HG03066 (cell line): ENCODE measurements at regions not wholly inside any gene's neighbourhood (a gene's known extent, or its start where the extent isn't known, plus 50 kb on each side); places are given as distances from the start of the nearest gene placed in this dataset.

Source experiments
- ATAC-seq: cut with Tn5 transposase; IDR thresholded peaks from one replicate; pipeline ENCODE4 v1.9.1; 2021; ENCODE audit warnings: low read depth; ENCODE audit not compliant: unreplicated experiment

DNA sequence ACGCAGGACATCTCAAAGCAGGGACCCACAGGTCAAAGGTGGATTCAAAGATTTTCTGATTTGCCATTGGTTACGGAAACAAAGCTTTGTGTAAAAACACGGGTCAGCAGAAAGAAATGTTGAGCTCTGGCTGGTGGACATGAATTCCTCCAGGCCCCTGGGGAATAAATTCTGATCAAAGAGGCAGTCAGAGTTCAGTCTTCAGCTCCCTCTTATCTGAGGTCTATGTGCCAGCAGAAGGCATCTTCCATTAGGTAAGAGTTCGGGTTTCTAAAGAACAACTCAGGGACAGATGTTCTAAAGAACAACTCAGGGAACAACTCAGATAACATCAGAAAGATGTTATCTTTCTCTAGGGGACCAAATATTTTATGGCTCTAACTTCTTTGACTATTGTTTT is 64.9 kb upstream of the PALS2 start:
- ATAC-seq, result no peak

DNA sequence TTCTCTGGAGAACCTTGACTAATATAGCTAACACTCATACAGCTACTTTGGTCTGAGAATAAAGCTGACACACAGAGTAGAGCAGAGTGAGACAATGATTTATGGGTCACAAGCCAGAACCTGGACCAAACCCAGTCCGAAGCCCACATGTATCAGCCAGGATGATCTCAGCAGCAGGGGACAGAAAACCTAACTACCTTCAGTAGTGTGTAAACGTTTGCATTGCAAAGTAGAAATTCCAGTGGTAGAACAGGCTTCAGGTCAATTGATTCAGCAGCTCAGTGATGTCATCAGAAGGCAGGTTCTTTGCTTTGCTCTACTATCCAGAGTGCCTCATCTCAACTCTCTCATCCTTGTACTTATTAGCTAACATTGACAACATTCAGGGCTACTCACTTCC is 62.5 kb upstream of the PALS2 start:
- no peak for ATAC-seq

DNA sequence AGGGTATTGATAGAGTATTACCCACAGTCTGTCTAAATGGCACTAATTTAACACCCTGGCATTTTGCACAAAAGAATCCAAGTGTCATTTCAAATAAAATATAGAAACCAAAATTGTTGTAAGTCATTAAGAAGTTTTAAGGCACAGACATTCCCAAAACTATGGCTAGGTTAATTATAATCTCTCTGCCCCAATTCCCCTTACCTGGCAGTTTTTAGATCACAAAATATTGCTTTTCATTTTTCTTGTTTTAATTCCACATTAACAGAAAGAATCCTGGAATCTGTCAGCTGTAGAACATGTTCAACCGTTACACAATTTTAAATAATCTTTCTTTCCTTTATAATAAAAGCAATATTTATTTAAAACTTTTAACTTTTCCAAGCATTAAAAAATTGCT is 56.1 kb upstream of the PALS2 start:
- ATAC-seq, result no peak

DNA sequence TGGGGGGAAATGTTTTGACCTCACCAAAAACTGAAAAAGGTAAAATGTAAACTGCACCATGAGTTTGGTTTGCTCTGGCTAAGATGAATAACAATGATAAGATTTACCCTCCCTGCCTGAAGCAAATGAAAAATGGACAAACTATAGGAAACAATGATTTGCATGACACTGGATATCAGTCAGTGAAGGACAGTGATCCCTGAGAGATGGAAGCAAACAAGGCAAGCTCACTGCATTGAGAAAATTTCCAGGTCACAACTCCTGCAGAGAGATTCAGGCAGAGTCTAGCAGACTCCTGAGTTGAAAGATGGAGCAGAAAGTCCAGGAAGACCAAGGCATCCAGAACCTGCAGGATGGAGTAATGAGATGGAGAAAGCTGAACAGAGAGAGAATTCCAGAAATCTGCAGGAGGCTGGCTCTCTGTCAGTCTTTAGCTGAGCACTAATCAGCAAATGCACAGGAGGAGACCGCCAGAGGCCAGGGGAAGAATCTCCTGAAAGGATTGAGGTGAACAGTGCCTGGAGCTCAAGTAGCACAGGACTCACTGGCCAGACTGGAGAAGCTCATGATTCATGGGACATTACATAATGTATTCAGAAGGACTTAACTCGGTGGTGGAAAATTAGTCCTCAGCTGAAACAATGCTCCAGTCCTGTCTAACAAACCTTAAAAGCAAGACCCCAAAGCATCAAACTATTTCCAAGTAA is 51.2 kb upstream of the PALS2 start:
- no peak for ATAC-seq
